Stimulated activated CD8-positive, alpha-beta memory T cell treated with anti-CD3 and anti-CD28 coated beads, Interleukin-15, amount 100 ng/mL, for 48 hours (primary cell): ENCODE measurements at regions not wholly inside any gene's neighbourhood (a gene's known extent, or its start where the extent isn't known, plus 50 kb on each side); places are given as distances from the start of the nearest gene placed in this dataset.
"Not testable (repeated sequence)": the region's sequence is repeated elsewhere in the genome, so short reads cannot be mapped to it uniquely, and the experiment has no call there.

Experiments
- DNase-seq, 2 donors: peaks; one replicate each; pipeline ENCODE4 v3.0.0-alpha.2; 2020; ENCODE audit warnings: low read depth in 2 of 2

DNA sequence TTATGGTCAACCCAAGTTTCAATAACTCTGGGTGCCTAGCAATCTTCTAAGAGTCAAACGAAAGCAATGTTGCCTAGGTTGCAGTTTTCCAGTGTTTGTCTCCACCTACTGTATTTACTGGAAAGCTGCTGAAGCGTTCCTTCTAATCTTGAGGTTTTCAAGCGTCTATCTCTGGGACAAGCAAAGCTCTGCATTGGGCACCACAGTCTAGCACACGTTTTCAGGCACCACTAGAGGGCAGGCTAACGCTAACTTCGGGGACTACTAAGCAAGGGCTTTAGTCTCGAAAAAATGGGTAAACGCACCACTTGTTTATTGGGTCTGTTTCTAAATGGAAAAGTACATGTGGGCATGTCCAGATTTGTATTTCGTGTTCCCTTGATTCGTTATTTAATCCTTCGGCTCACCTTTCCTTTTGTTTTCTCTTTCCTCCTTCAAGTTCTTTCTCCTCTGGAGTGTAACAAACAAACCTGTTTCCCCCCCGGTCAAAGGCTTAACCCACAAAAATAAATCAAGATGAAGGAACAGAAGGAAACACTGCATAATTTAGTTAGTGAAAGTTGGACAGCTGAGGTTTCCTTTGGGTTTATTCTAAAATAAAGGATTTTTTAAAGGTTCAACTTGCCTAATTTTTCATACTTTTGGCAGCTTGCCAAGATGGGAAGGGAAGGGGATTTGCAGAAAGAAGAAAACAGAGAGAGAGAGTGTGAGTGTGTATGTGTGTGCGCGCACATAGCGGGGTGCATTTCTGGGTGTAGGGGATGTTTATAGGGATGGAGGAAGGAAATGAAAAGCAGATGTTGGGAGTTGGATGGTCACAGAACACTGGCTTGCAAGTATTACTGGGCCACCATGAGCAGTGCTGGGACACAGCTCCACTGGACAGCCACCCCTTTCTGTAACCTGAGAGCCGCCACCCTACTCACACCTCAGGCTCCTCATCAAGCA lies 348.3 kb downstream of the GOLGA6L6 start:
- DNase-seq = peak; percentile 11 to 34

DNA sequence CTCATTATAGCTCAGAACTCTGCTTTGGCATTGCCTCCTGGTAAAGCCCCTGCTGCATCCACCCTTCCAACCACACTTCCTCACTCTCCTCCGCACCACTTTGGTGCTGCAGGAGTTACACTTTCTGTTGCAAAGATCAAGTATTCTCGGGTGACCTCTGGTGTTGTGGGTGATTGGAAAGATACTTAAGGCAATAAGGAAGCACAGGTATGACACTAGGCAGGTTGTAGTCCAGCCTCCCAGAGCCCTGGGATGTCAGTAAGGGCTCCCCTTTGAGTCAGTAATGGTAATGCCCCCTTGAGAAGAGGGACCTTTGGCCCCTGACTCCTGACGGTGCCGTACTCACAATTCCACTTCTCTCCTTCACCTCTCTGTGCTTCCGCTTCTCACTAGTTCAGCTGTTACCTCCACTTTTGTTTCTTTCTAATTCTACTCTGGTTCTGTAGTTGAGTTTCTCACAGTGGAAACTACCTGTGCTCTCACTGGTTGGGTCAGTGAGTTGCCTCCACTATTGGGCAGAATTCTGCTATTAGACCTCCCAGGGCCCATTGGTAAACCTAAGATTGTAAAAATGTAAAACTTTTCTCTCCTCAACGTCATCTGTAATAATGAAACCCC lies 350.0 kb downstream of the GOLGA6L6 start:
- not testable (repeated sequence) for DNase-seq

DNA sequence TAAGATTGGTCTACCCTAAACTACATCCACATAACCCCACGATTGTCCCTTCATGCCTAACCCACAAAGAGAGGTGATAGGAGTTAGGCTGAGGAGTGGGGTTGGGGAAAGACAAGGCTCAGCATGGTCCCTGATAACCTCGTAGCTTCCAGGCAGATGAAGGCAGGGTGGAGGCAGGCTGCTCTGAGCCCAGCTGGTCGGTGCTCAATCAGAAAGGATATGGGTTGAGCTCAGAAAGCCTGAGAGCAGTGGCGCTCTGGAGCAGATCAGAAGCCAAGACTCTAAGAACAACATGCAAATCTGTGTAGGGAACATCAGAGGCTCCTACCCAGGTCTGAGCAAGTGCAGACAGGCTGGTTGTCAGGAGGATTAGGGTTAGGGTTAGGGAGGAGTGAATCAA lies 353.0 kb downstream of the GOLGA6L6 start:
- not testable (repeated sequence) for DNase-seq

- not testable (repeated sequence) for DNase-seq
Observed at GRCh38 chr15:20187370-20188355, 353.9 kb downstream of the GOLGA6L6 start.

GRCh38 chr15:20184879-20185278 lies 356.7 kb downstream of the GOLGA6L6 start:
- not testable (repeated sequence) for DNase-seq

DNA sequence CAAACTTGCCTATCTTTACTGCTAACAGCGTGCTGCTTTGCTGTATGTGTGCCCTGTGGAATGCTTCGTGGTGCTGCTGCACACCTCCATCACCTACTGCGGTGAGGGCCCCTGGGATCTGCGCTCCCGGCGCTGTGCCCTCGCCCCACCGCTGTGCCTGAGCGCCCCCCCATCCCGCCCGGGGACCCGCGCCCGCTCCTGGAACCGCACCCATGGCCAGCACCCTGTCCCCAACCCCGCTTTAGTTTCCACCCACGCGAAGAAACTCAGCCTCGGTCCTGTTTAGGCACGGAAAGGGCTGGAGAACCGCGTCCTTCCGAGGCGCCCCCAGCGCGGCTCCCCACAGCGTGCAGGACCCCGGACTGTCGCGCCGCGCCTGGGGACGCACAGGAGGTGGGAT lies 373.4 kb downstream of the GOLGA6L6 start:
- DNase-seq = not testable (repeated sequence)

- not testable (repeated sequence) for DNase-seq
Observed at GRCh38 chr15:20153528-20153927, 388.1 kb downstream of the GOLGA6L6 start.

GRCh38 chr15:20148679-20149078 lies 392.9 kb downstream of the GOLGA6L6 start:
- not testable (repeated sequence) for DNase-seq

GRCh38 chr15:20148008-20148407 lies 393.6 kb downstream of the GOLGA6L6 start:
- DNase-seq = not testable (repeated sequence)

- not testable (repeated sequence) for DNase-seq
Observed at GRCh38 chr15:20144333-20145036, 397.1 kb downstream of the GOLGA6L6 start.

GRCh38 chr15:20142906-20143305 lies 398.7 kb downstream of the GOLGA6L6 start:
- not testable (repeated sequence) for DNase-seq

- not testable (repeated sequence) for DNase-seq
Observed at GRCh38 chr15:20142410-20142809, 399.2 kb downstream of the GOLGA6L6 start.

GRCh38 chr15:20124668-20125067 lies 416.9 kb downstream of the GOLGA6L6 start:
- not testable (repeated sequence) for DNase-seq

- no peak for DNase-seq
Observed at GRCh38 chr15:20106026-20106425, 435.6 kb downstream of the GOLGA6L6 start.

GRCh38 chr15:20105011-20105990 lies 436.3 kb downstream of the GOLGA6L6 start:
- DNase-seq = not testable (repeated sequence)

DNA sequence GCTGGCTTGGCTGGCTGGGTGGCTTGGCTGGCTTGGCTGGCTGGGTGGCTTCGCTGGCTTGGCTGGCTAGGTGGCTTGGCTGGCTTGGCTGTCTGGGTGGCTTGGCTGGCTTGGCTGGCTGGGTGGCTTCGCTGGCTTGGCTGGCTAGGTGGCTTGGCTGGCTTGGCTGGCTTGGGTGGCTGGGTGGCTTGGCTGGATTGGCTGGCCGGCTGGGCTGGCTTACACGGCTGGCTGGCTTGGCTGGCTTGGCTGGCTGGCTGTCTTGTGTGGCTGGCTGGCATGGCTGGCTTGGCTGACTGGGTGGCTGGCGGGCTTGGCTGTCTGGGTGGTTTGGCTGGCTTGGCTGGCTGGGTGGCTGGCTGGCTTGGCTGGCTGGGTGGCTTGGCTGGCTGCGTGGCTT lies 437.0 kb downstream of the GOLGA6L6 start:
- DNase-seq = not testable (repeated sequence)

- not testable (repeated sequence) for DNase-seq
Observed at GRCh38 chr15:20102862-20103261, 438.7 kb downstream of the GOLGA6L6 start.

- DNase-seq = not testable (repeated sequence)
Observed at GRCh38 chr15:20102209-20102608, 439.4 kb downstream of the GOLGA6L6 start.

DNA sequence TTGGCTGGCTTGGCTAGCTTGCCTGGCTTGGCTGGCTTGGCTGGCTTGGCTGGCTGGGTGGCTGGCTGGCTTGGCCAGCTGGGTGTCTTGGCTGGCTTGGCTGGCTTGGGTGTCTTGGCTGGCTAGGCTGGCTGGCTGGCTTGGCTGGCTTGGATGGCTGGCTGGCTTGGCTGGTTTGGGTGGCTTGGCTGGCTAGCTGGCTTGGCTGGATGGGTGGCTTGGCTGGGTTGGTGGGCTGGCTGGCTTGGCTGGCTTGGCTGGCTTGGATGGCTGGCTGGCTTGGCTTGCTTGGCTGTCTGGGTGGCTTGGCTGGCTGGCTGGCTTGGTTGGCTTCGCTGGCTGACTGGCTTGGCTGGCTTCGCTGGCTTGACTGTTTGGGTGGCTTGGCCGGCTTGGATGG lies 440.3 kb downstream of the GOLGA6L6 start:
- not testable (repeated sequence) for DNase-seq
